K562 (cell line): ENCODE measurements at regions not wholly inside any gene's neighbourhood (a gene's known extent, or its start where the extent isn't known, plus 50 kb on each side); places are given as distances from the start of the nearest gene placed in this dataset.

ENCODE experiments used
- ATAC-seq: fragments of 200-7000 bp; cut with Tn5 transposase; 3 replicates; pipeline ENCODE4 v1.9.1; 2020; ENCODE audit warnings: moderate library complexity
- BruUV-seq: library from RNA; stranded (reverse); fragments of 400-500 nt; replicated peaks from 2 replicates; lab custom pipeline; 2021; lab: Mats Ljungman, UMichigan
- CTCF ChIA-PET: fragments of 300-600 bp; formaldehyde crosslinking; extraction: SDS; loops from one replicate; lab custom pipeline; 2021; ENCODE audit warnings: low intra/inter-chr PET ratio; lab: Yijun Ruan, JAX
- POLR2A ChIA-PET: fragments of 300-600, 350-650 bp; sonication (Branson Sonifier 250); formaldehyde crosslinking; extraction: SDS; loops from one replicate; lab custom pipeline; 2021; ENCODE audit warnings: antibody characterized with exemption, inconsistent platforms; lab: Yijun Ruan, JAX
- DNase-seq, 4 experiments: peaks; one replicate each; pipeline versions ENCODE4 v3.0.0 to v3.0.0-alpha.2; 2011 to 2018; ENCODE audit warnings: low spot score in 3 of 4, mixed read lengths in 3 of 4; ENCODE audit errors: extremely low read depth in 1 of 4
- FAIRE-seq: peaks from 2 replicates; lab custom pipeline; 2011; peaks lifted over from hg19 to GRCh38; lab: Jason Lieb, UNC
- H2AFZ ChIP-seq: 2 replicates; pipeline ENCODE4 v1.6.0; 2011; ENCODE audit warnings: low read depth, low read length, control low read depth, inconsistent platforms
- H3K27ac ChIP-seq: fragments of 200-600 bp; 3 replicates; pipeline ENCODE4 v1.8.0; 2011; ENCODE audit warnings: low read depth, mild to moderate bottlenecking, control low read depth, inconsistent platforms, low read length, moderate library complexity, mixed read lengths; ENCODE audit errors: extremely low read depth
- H3K27me3 ChIP-seq, 2 experiments: fragments of 300-600 bp in 1 of 2; 2 replicates in 1 of 2; 3 replicates in 1 of 2; pipeline versions ENCODE4 v1.6.0 to v1.8.0; 2011; ENCODE audit warnings: inconsistent platforms in 2 of 2, low read length in 2 of 2, mild to moderate bottlenecking in 1 of 2, mixed read lengths in 1 of 2, moderate library complexity in 1 of 2; ENCODE audit not compliant: control insufficient read depth in 2 of 2, insufficient read depth in 2 of 2
- H3K36me3 ChIP-seq: fragments of 300-600 bp; 3 replicates; pipeline ENCODE4 v1.8.0; 2011; ENCODE audit warnings: mild to moderate bottlenecking, low read length, inconsistent platforms; ENCODE audit not compliant: control insufficient read depth, insufficient read depth
- H3K4me1 ChIP-seq, 2 experiments: fragments of 200-600 bp in 1 of 2; replicated peaks in 1 of 2; 2 replicates in 1 of 2; 3 replicates in 1 of 2; pipeline versions ENCODE4 v1.5.1 to v1.8.0; 2011; ENCODE audit warnings: inconsistent platforms in 2 of 2, low read length in 2 of 2, mild to moderate bottlenecking in 1 of 2, mixed read lengths in 1 of 2, moderate library complexity in 1 of 2; ENCODE audit not compliant: control insufficient read depth in 2 of 2, insufficient read depth in 2 of 2
- H3K4me2 ChIP-seq: 2 replicates; pipeline ENCODE4 v1.6.1; 2011; ENCODE audit warnings: low read length, control low read depth, inconsistent platforms, mixed read lengths; ENCODE audit not compliant: insufficient read depth
- H3K4me3 ChIP-seq: fragments of 200-600 bp; sonication (generic), shearing (Covaris generic); 2 replicates; pipeline ENCODE4 v1.5.1; 2016; ENCODE audit warnings: control low read depth, inconsistent platforms
- H3K79me2 ChIP-seq: fragments of 200-600 bp; 3 replicates; pipeline ENCODE4 v1.8.0; 2011; ENCODE audit warnings: low read length, inconsistent platforms; ENCODE audit not compliant: control insufficient read depth, insufficient read depth
- H3K9ac ChIP-seq, 2 experiments: 2 replicates each; pipeline versions ENCODE4 v1.6.0 to v1.6.1; 2011; ENCODE audit warnings: low read depth in 2 of 2, low read length in 2 of 2, control low read depth in 1 of 2, inconsistent platforms in 1 of 2, mild to moderate bottlenecking in 1 of 2, mixed read lengths in 1 of 2; ENCODE audit not compliant: insufficient read depth in 1 of 2
- H3K9me1 ChIP-seq: one replicate; pipeline ENCODE4 v1.6.0; 2011; ENCODE audit warnings: inconsistent platforms, mild to moderate bottlenecking, low read length, moderate library complexity; ENCODE audit not compliant: control insufficient read depth, insufficient read depth
- H3K9me3 ChIP-seq: replicated peaks from 2 replicates; pipeline ENCODE4 v1.5.1; 2011; ENCODE audit warnings: low read depth, low read length, inconsistent platforms; ENCODE audit not compliant: control insufficient read depth, insufficient read depth
- H4K20me1 ChIP-seq: replicated peaks from 2 replicates; pipeline ENCODE4 v1.6.1; 2011; ENCODE audit warnings: low read length, inconsistent platforms, mixed read lengths; ENCODE audit not compliant: control insufficient read depth, insufficient read depth
- BMI1 ChIP-seq: fragments of 150-350 bp; IDR thresholded peaks from 2 replicates; pipeline ENCODE4 v1.6.1; 2014; ENCODE audit warnings: low read length
- CHCHD3 ChIP-seq: fragments of 250-450 bp; sonication (Bioruptor Pico); IDR thresholded peaks from 2 replicates; pipeline ENCODE4 v2.1.2; 2022; ENCODE audit warnings: mild to moderate bottlenecking
- ETS1 ChIP-seq: conservative IDR thresholded peaks from 2 replicates; pipeline ENCODE4 v1.6.1; 2011; ENCODE audit warnings: low read depth, mild to moderate bottlenecking, low read length; ENCODE audit not compliant: control insufficient read depth
- GATAD2A ChIP-seq: fragments of 450-650 bp; IDR thresholded peaks from 2 replicates; pipeline ENCODE4 v1.6.1; 2017
- HLTF ChIP-seq: fragments of 450-650 bp; IDR thresholded peaks from 2 replicates; pipeline ENCODE4 v1.6.1; 2016
- MAFF ChIP-seq: IDR thresholded peaks from 2 replicates; pipeline ENCODE4 v1.6.1; 2012; ENCODE audit warnings: low read length, improper control_type of control experiment
- MCM3 ChIP-seq: fragments of 450-650 bp; IDR thresholded peaks from 2 replicates; pipeline ENCODE4 v1.6.1; 2016
- RBM22 ChIP-seq: fragments of 200-400 bp; formaldehyde crosslinking; IDR thresholded peaks from 2 replicates; pipeline ENCODE4 v1.6.1; 2018; ENCODE audit warnings: low read length, low read depth; ENCODE audit not compliant: poor library complexity, severe bottlenecking
- SP2 ChIP-seq: IDR thresholded peaks from 2 replicates; pipeline ENCODE4 v1.6.1; 2011; ENCODE audit warnings: mild to moderate bottlenecking, low read depth, low read length, moderate library complexity; ENCODE audit not compliant: poor library complexity, severe bottlenecking; ENCODE audit errors: extremely low read depth
- ZFP30 ChIP-seq: fragments of 250-450 bp; sonication (Bioruptor Pico); IDR thresholded peaks from 2 replicates; pipeline ENCODE4 v1.8.0; 2022; ENCODE audit warnings: moderate library complexity, mild to moderate bottlenecking, inconsistent platforms, borderline replicate concordance
- ZNF224 ChIP-seq: sonication (generic); formaldehyde crosslinking; IDR thresholded peaks from 2 replicates; pipeline ENCODE4 v1.8.0; 2022; ENCODE audit warnings: mild to moderate bottlenecking, missing genetic modification reagents
- ZNF311 ChIP-seq: fragments of 250-450 bp; sonication (Bioruptor Pico); IDR thresholded peaks from 2 replicates; pipeline ENCODE4 v1.4.0; 2020; ENCODE audit warnings: mild to moderate bottlenecking, moderate library complexity
- ZNF586 ChIP-seq: fragments of 450-650 bp; formaldehyde crosslinking; conservative IDR thresholded peaks from 2 replicates; pipeline ENCODE4 v1.4.0; 2020; ENCODE audit warnings: mild to moderate bottlenecking, moderate library complexity
- WGBS: fragments of 100-300 bp; shearing (Covaris generic); methylation state at CpG from one replicate; pipeline ENCODE4 v1.1.6; 2016; ENCODE audit warnings: low coverage, mixed read lengths; ENCODE audit not compliant: insufficient coverage; ENCODE audit errors: missing lambda C conversion rate; 5-methylcytosine and 5-hydroxymethylcytosine counted together
- in situ Hi-C: fragments of 300-500 bp; cut with MboI; formaldehyde crosslinking; loops from 4 replicates; pipeline ENCODE4 v1.15.0; 2018; ENCODE audit warnings: inconsistent platforms, mixed read lengths
- intact Hi-C: fragments of 100-400 bp; cut with micrococcal nuclease; formaldehyde crosslinking; loops from 2 replicates; pipeline ENCODE4 v1.14.2; 2022

- no TSS peak for BruUV-seq
- no peak for FAIRE-seq
- intact Hi-C loops = no loop called here
Observed at GRCh38 chr18:28404694-28405093, 227.8 kb upstream of the CDH2 start.

GRCh38 chr18:28399781-28400362, 222.9 kb upstream of the CDH2 start:
- H3K9me1 ChIP-seq = no peaks in the 10 kb centered on the region
- no TSS peak for BruUV-seq
- FAIRE-seq (no peak), DNase-seq (no peak), ATAC-seq (no peak)
- no peaks in the 10 kb centered on the region for H4K20me1 ChIP-seq
- H3K27ac ChIP-seq = no peak overlapping the region
- CTCF ChIA-PET = no interaction called here
- no peak overlapping the region for H3K9ac ChIP-seq
- in situ Hi-C loops = no loop called here
- 1% methylated on average over 5 of the region's 5 CpGs for WGBS
- no peaks in the 10 kb centered on the region for H3K27me3 ChIP-seq
- no peak for TF ChIP-seq ZNF586 (CRISPR knock-in tag)
- TF ChIP-seq CHCHD3 (CRISPR knock-in tag) = no peak
- no peak for TF ChIP-seq ZFP30
- TF ChIP-seq ZNF224 (CRISPR knock-in tag) = no peak
- TF ChIP-seq SP2 = no peak
- no peak for TF ChIP-seq GATAD2A
- no peak for TF ChIP-seq MAFF
- no peak for TF ChIP-seq RBM22
- TF ChIP-seq ZNF311 = no peak
- no peak for TF ChIP-seq MCM3
- TF ChIP-seq BMI1 = no peak
- TF ChIP-seq HLTF = no peak
- H2AFZ ChIP-seq = no peak overlapping the region
- no peak overlapping the region for H3K4me2 ChIP-seq
- intact Hi-C loops = no loop called here
- H3K79me2 ChIP-seq = no peaks in the 10 kb centered on the region
- POLR2A ChIA-PET = no interaction called here
- no peaks in the 10 kb centered on the region for H3K9me3 ChIP-seq
- no peaks in the 10 kb centered on the region for H3K4me1 ChIP-seq
- no peak overlapping the region for H3K4me3 ChIP-seq
- no peaks in the 10 kb centered on the region for H3K36me3 ChIP-seq

More at GRCh38 chr18:28404694-28405093, 227.8 kb upstream of the CDH2 start:
- ChIA-PET CTCF (no interaction called here), POLR2A (no interaction called here)
- WGBS = 0% methylated on average over 1 of the region's 1 CpG
- H3K4me2 ChIP-seq = no peak overlapping the region
- in situ Hi-C loops = no loop called here
- no peak overlapping the region for H2AFZ ChIP-seq
- H3K4me1 ChIP-seq = no peaks in the 10 kb centered on the region
- no peaks in the 10 kb centered on the region for H3K36me3 ChIP-seq
- TF ChIP-seq ETS1 = no peak
- no peaks in the 10 kb centered on the region for H4K20me1 ChIP-seq
- H3K9ac ChIP-seq = no peak overlapping the region
- ATAC-seq (no peak), DNase-seq (no peak)
- no peaks in the 10 kb centered on the region for H3K79me2 ChIP-seq
- no peaks in the 10 kb centered on the region for H3K9me3 ChIP-seq
- H3K27ac ChIP-seq = no peak overlapping the region
- H3K9me1 ChIP-seq = no peaks in the 10 kb centered on the region
- no peaks in the 10 kb centered on the region for H3K27me3 ChIP-seq
- H3K4me3 ChIP-seq = no peak overlapping the region
